ENCODE measurements at regions not wholly inside any gene's neighbourhood (a gene's known extent, or its start where the extent isn't known, plus 50 kb on each side); places are given as distances from the start of the nearest gene placed in this dataset.

DNA sequence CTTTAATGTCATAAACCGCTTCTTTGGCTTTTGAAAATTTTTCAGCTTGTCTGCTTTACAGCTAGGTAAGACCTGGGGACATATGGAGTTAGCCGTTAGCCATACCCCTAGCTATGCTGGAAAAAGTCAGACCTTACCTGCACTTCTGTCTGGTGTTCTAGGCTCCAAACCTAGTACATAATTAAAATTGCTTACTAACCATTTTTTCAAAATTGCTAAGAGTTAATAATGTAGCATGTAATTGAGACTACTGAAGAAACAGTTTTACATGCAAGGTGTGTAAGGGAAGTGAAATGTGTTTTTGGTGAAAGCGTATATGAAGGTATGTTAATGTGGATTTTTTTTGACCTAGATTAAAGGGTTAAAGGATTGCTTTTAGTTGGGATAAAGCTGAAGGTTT is 336.9 kb downstream of the RNF144B start:
- H3K4me3 ChIP-seq (ENCODE audit: control insufficient read depth, low read depth, low read length): no peak overlapping the region
- TF ChIP-seq, protein P1, sequence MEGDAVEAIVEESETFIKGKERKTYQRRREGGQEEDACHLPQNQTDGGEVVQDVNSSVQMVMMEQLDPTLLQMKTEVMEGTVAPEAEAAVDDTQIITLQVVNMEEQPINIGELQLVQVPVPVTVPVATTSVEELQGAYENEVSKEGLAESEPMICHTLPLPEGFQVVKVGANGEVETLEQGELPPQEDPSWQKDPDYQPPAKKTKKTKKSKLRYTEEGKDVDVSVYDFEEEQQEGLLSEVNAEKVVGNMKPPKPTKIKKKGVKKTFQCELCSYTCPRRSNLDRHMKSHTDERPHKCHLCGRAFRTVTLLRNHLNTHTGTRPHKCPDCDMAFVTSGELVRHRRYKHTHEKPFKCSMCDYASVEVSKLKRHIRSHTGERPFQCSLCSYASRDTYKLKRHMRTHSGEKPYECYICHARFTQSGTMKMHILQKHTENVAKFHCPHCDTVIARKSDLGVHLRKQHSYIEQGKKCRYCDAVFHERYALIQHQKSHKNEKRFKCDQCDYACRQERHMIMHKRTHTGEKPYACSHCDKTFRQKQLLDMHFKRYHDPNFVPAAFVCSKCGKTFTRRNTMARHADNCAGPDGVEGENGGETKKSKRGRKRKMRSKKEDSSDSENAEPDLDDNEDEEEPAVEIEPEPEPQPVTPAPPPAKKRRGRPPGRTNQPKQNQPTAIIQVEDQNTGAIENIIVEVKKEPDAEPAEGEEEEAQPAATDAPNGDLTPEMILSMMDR (conservative IDR thresholded peaks at IDR 0.05; ENCODE audit: control insufficient read depth, insufficient read depth, low read depth, low read length): no peak
- no peak for DNase-seq (ENCODE audit: low read depth)

DNA sequence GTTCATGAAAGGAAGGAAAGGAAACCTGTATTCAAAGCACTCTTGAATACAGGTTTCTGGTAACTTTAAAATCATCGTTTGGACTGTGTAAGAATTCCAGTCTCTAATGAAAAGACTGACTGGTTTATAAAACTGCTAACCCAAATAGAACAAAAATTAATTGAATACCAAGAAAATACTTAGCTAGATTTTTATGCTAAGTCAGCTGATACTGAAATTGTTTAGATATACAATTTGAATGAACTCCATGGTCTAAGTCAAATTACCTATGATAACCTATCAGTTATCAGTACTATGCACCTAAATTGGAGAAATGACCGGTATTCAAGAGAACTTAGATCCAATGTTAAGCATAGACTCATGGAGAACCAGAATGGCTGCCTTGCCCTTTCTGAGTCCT is 338.3 kb downstream of the RNF144B start:
- TF ChIP-seq, protein P1 (conservative IDR thresholded peaks at IDR 0.05; ENCODE audit: control insufficient read depth, insufficient read depth, low read depth, low read length): no peak
- no peak for DNase-seq (ENCODE audit: low read depth)
- no peak overlapping the region for H3K4me3 ChIP-seq (ENCODE audit: control insufficient read depth, low read depth, low read length)

DNA sequence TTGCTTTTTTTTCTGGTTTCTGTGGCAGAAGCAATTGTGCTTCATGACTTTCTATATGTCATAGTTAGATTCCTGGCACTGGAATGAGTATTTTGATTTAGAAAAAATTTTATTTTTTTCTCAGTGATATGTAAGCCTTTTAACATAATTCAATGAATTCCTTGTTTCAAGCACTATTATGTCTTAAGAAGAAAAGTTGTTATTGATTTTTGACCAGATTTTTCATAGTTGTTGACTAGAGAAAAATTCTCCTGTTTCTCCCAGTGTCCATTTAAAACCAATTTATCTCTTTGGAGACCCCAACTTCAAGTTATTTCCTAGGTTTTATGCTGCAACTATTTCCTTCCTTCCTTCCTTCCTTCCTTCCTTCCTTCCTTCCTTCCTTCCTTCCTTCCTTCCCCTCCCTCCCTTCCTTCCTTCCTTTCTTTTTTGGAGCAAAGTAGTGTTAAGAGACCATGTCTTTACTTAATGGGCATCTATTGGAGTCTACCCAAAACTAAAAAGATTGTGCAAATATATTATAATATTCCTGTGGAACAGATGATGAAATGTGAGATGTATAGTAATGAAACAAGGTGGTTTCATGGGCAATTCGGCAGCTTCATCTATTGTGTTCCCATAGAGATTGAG is 346.9 kb downstream of the RNF144B start:
- no peak for DNase-seq (ENCODE audit: low read depth)
- no peak overlapping the region for H3K4me3 ChIP-seq (ENCODE audit: control insufficient read depth, low read depth, low read length)
- TF ChIP-seq, protein P1 (conservative IDR thresholded peaks at IDR 0.05; ENCODE audit: control insufficient read depth, insufficient read depth, low read depth, low read length): no peak

DNA sequence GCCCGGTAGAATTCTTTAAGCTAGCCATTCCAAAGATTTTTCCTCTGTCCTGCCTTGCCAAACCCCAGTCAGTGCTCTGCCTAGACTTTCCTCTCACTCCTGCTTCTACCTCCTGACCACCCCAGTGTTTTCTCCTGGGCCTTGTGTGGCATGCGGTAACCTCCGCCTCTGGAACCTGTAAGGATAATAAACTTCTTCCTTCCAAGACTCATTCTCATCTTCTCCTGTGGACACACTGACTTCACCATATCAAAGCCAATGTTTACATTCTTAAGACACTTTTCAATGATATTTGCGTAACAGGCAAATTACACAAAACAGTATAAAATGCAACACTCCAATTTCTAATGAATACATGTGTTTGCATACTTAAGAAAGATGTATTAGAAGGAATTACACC is 354.6 kb downstream of the RNF144B start:
- TF ChIP-seq, protein P1 (conservative IDR thresholded peaks at IDR 0.05; ENCODE audit: control insufficient read depth, insufficient read depth, low read depth, low read length): no peak
- DNase-seq (ENCODE audit: low read depth): peak; percentile 8
- H3K4me3 ChIP-seq (ENCODE audit: control insufficient read depth, low read depth, low read length): no peak overlapping the region

DNA sequence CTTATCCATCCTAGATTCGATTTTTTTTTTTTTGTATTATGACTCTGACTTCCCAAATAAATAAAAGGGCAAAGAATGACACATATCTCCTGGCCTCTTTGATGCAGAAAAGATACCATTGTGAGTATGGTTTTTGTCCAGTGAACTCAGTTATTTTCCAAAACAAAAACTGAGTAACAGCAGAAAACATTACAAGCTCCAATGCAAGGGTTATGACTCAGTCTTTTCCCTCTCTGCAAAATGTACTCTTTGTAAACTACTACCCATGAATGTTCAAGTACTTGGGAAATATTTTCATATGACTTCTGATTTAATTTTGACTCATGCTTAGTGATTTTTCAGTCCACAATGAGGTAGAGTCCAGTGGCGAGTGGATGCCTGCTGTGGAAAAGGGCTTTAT is 355.3 kb downstream of the RNF144B start:
- no peak overlapping the region for H3K4me3 ChIP-seq (ENCODE audit: control insufficient read depth, low read depth, low read length)
- TF ChIP-seq, protein P1 (conservative IDR thresholded peaks at IDR 0.05; ENCODE audit: control insufficient read depth, insufficient read depth, low read depth, low read length): no peak
- DNase-seq (ENCODE audit: low read depth): peak; percentile 81

DNA sequence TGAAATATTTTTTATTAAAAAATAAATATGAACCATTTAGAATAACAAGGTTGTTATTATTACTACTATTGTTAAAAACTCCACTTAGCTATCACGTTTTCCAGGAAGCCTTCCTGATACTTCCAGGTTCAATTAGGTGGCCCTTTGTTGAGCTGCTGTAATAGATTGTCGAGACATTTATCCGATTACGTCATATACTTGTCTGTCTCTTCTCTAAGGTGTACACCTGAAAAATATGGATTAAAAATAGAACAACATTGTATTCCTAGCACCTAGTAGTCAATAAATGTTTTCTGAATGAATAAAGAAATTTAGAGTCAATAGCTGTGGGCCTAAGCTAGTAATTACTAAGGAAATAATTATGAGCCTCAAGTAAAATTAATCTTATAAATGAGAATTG is 359.6 kb downstream of the RNF144B start:
- no peak overlapping the region for H3K4me3 ChIP-seq (ENCODE audit: control insufficient read depth, low read depth, low read length)
- TF ChIP-seq, protein P1 (conservative IDR thresholded peaks at IDR 0.05; ENCODE audit: control insufficient read depth, insufficient read depth, low read depth, low read length): no peak
- no peak for DNase-seq (ENCODE audit: low read depth)

DNA sequence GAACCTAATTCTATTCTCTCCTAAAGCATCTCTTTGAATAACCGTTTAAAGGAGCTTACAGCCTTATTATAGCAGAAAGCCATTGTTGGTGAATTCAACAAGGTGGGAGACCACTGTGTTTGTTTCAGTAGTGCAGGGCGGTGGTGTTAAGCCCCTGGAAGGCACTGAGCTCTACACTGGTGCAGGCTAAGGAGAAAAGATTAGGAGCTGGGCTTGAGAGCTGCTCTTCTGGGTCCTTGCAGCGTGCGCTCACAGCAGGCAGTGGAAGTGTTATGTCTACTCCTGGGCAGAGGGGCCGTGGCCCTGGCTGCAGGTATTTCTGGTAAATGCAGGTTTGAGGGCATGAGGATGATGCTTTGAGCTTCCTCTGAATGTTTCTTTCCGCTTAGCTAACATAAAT is 361.2 kb downstream of the RNF144B start:
- DNase-seq (ENCODE audit: low read depth): no peak
- TF ChIP-seq, protein P1 (conservative IDR thresholded peaks at IDR 0.05; ENCODE audit: control insufficient read depth, insufficient read depth, low read depth, low read length): no peak
- no peak overlapping the region for H3K4me3 ChIP-seq (ENCODE audit: control insufficient read depth, low read depth, low read length)

Measured in fibroblast of mammary gland (primary cell).